ENCODE measurements at regions not wholly inside any gene's neighbourhood (a gene's known extent, or its start where the extent isn't known, plus 50 kb on each side); places are given as distances from the start of the nearest gene placed in this dataset.

DNA sequence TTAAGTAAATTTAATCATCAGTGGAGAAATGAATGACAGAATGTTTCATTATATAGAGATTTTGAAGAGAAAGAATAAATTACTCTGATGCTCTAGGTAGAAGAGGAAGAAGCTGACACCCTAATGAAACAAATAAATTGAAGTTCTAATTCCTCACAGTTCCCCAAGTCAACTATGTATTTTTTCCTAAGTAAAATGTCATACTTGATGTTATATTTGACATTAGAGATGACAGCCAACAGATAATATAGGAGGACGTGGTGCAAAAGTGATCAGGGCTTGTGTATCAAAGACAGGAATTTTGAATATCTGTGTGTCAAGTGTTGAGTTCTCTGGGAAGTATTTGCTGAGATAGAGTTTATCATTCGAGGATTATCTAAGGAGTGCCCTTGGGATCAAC lies 81.2 kb upstream of the CADPS start:
- H3F3A ChIP-seq (ENCODE audit: insufficient read depth, low read length) = no peaks in the 10 kb centered on the region
- H3K79me2 ChIP-seq (ENCODE audit: insufficient read depth, low read length) = no peaks in the 10 kb centered on the region
- no peak overlapping the region for H2AFZ ChIP-seq (ENCODE audit: low read length)
- no peaks in the 10 kb centered on the region for H3K27me3 ChIP-seq (ENCODE audit: insufficient read depth, low read length)
- no peak overlapping the region for H3K27ac ChIP-seq (ENCODE audit: low read depth, low read length, poor library complexity, severe bottlenecking)
- no peak overlapping the region for H3K9ac ChIP-seq (ENCODE audit: low read length)
- H3K4me3 ChIP-seq (ENCODE audit: low read depth, low read length, poor library complexity, severe bottlenecking) = no peak overlapping the region
- H3K4me1 ChIP-seq (ENCODE audit: insufficient read depth, low read length, severe bottlenecking) = peaks cover 28% of the 10 kb centered on the region
- no peaks in the 10 kb centered on the region for H3K9me2 ChIP-seq (ENCODE audit: low read depth, low read length)
- no peak overlapping the region for H3K4me2 ChIP-seq (ENCODE audit: low read length)
- no peaks in the 10 kb centered on the region for H4K20me1 ChIP-seq (ENCODE audit: insufficient read depth, low read length)
- no peaks in the 10 kb centered on the region; the same call in 1 of the 2 replicates for H3K36me3 ChIP-seq (ENCODE audit: insufficient read depth, low read length)
- no peaks in the 10 kb centered on the region for H3K9me3 ChIP-seq (ENCODE audit: low read length)
- TF ChIP-seq, protein P1, sequence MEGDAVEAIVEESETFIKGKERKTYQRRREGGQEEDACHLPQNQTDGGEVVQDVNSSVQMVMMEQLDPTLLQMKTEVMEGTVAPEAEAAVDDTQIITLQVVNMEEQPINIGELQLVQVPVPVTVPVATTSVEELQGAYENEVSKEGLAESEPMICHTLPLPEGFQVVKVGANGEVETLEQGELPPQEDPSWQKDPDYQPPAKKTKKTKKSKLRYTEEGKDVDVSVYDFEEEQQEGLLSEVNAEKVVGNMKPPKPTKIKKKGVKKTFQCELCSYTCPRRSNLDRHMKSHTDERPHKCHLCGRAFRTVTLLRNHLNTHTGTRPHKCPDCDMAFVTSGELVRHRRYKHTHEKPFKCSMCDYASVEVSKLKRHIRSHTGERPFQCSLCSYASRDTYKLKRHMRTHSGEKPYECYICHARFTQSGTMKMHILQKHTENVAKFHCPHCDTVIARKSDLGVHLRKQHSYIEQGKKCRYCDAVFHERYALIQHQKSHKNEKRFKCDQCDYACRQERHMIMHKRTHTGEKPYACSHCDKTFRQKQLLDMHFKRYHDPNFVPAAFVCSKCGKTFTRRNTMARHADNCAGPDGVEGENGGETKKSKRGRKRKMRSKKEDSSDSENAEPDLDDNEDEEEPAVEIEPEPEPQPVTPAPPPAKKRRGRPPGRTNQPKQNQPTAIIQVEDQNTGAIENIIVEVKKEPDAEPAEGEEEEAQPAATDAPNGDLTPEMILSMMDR (IDR thresholded peaks at IDR 0.05; ENCODE audit: low read length) = no peak
- TF ChIP-seq EZH2 (IDR thresholded peaks at IDR 0.05; ENCODE audit: borderline replicate concordance, low read length) = no peak

DNA sequence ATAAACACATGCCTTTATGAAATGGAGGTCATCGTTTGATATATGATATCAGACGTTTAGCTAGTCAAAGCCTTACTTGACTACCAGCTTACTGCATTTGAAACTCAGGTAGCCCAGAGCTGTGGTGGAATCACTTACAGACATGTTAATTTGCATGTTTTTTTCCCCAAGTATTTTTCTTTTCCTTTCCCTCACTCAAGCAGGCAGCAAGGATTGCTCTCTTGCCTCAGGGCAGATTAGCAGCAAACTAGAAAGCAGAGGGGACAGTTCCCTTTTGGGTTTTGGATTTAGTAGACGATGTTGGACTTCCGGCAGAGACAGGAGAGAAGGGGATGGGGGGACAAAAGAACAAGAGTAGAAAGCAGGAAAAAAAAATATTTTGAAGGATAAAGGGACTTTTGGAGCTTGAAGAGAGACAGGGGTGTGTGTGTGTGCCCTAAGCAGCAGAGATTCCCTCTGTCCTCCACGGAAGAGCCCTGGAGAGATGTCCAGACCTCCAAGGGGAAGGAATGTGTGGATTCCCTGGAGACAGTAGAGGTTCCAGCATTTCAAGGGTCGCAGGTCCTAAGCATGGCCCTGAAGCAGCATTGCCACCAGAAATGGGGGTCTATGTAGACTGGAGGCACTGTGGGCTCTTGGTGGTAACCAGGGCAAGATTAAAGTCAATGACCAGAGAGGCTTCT lies 86.8 kb upstream of the CADPS start:
- Histone ChIP-seq H2AFZ (ENCODE audit: low read length) (no peak overlapping the region), H3K4me1 (ENCODE audit: insufficient read depth, low read length, severe bottlenecking) (no peaks in the 10 kb centered on the region), H3K27me3 (ENCODE audit: insufficient read depth, low read length) (no peaks in the 10 kb centered on the region), H4K20me1 (ENCODE audit: insufficient read depth, low read length) (no peaks in the 10 kb centered on the region), H3K36me3 (ENCODE audit: insufficient read depth, low read length) (no peaks in the 10 kb centered on the region), H3K9me2 (ENCODE audit: low read depth, low read length) (no peaks in the 10 kb centered on the region), H3K27ac (ENCODE audit: low read depth, low read length, poor library complexity, severe bottlenecking) (no peak overlapping the region), H3K4me2 (ENCODE audit: low read length) (no peak overlapping the region), H3K9ac (ENCODE audit: low read length) (no peak overlapping the region), H3F3A (ENCODE audit: insufficient read depth, low read length) (no peaks in the 10 kb centered on the region), H3K4me3 (ENCODE audit: low read depth, low read length, poor library complexity, severe bottlenecking) (no peak overlapping the region), H3K79me2 (ENCODE audit: insufficient read depth, low read length) (no peaks in the 10 kb centered on the region), H3K9me3 (ENCODE audit: low read length) (no peaks in the 10 kb centered on the region)
- TF ChIP-seq EZH2 (IDR thresholded peaks at IDR 0.05; ENCODE audit: borderline replicate concordance, low read length) = no peak
- TF ChIP-seq, protein P1 (IDR thresholded peaks at IDR 0.05; ENCODE audit: low read length) = no peak

- H3K4me2 ChIP-seq (ENCODE audit: low read length) = no peak overlapping the region
- TF ChIP-seq, protein P1 (IDR thresholded peaks at IDR 0.05; ENCODE audit: low read length) = no peak
- no peak for TF ChIP-seq EZH2 (IDR thresholded peaks at IDR 0.05; ENCODE audit: borderline replicate concordance, low read length)
These were observed 87.5 kb upstream of the CADPS start for GRCh38 chr3:62962714-62963113.

More at GRCh38 chr3:62962714-62963113, 87.5 kb upstream of the CADPS start:
- no peaks in the 10 kb centered on the region for H4K20me1 ChIP-seq (ENCODE audit: insufficient read depth, low read length)
- no peaks in the 10 kb centered on the region for H3K4me1 ChIP-seq (ENCODE audit: insufficient read depth, low read length, severe bottlenecking)
- no peaks in the 10 kb centered on the region for H3K9me3 ChIP-seq (ENCODE audit: low read length)
- no peaks in the 10 kb centered on the region for H3K27me3 ChIP-seq (ENCODE audit: insufficient read depth, low read length)
- no peak overlapping the region for H3K9ac ChIP-seq (ENCODE audit: low read length)
- no peaks in the 10 kb centered on the region for H3K36me3 ChIP-seq (ENCODE audit: insufficient read depth, low read length)
- H3K4me3 ChIP-seq (ENCODE audit: low read depth, low read length, poor library complexity, severe bottlenecking) = no peak overlapping the region
- H3F3A ChIP-seq (ENCODE audit: insufficient read depth, low read length) = no peaks in the 10 kb centered on the region
- no peak overlapping the region for H2AFZ ChIP-seq (ENCODE audit: low read length)
- H3K27ac ChIP-seq (ENCODE audit: low read depth, low read length, poor library complexity, severe bottlenecking) = no peak overlapping the region
- no peaks in the 10 kb centered on the region for H3K9me2 ChIP-seq (ENCODE audit: low read depth, low read length)
- H3K79me2 ChIP-seq (ENCODE audit: insufficient read depth, low read length) = no peaks in the 10 kb centered on the region
